ENCODE measurements at regions not wholly inside any gene's neighbourhood (a gene's known extent, or its start where the extent isn't known, plus 50 kb on each side); places are given as distances from the start of the nearest gene placed in this dataset.
A peak's percentile ranks its signal among the peaks of the same experiment; 100 is the strongest.

- no peak for DNase-seq
- H3K4me1 ChIP-seq: peaks cover 0 to 9% (median 2%) of the 10 kb centered on the region in 4 donors
Measured at GRCh38 chr2:177147093-177147694, 65.4 kb upstream of the HNRNPA3 start.

DNA sequence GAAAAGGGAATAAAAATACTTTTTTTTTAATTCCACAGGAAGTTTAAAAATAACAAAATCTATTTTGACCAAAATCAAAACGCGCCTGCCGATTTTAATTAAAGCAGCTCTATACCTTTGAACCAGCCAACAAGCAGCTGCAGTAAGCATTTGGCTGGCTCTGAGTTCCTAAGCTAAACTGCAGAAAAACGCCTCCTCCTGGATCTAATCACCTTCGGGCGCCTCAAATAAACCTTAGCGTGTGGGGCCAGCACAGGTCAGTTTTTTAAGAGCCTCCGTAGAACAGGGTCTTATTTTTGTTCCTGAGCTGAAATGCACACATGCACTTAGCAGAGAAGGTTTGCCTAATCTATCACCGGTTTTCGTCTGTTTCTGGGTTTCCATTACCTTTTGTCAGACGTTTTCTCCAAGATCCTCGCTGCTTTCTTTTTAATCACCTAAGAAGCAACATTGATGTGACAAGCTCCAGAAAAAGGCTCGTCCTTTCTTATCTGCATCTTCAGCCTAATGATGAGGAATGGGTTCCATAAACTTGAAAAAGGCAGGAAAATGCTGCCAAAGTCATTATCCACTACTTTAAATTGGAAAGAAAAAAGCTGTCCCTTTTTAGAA, 64.7 kb upstream of the HNRNPA3 start:
- no peak overlapping the region for H3K27ac ChIP-seq
- DNase-seq: no peak
- H3K36me3 ChIP-seq: no peaks in the 10 kb centered on the region
- no peak for TF ChIP-seq CTCF (IDR thresholded peaks at IDR 0.05)
- TF ChIP-seq POLR2A (IDR thresholded peaks at IDR 0.05): no peak
- peak overlapping the region in 2 of 4 donors; percentile 38 to 45 for H3K4me3 ChIP-seq
- peaks cover 0 to 9% (median 2%) of the 10 kb centered on the region in 4 donors for H3K4me1 ChIP-seq
- no peaks in the 10 kb centered on the region for H3K27me3 ChIP-seq
- H3K9me3 ChIP-seq: no peaks in the 10 kb centered on the region

More at GRCh38 chr2:177147093-177147694, 65.4 kb upstream of the HNRNPA3 start:
- Histone ChIP-seq H3K27me3 (no peaks in the 10 kb centered on the region), H3K27ac (no peak overlapping the region), H3K4me3 (no peak overlapping the region), H3K9me3 (no peaks in the 10 kb centered on the region), H3K36me3 (no peaks in the 10 kb centered on the region)
- TF ChIP-seq CTCF (IDR thresholded peaks at IDR 0.05) (peak in 5 of 6 experiments; percentile 51 to 74 (median 70)), POLR2A (IDR thresholded peaks at IDR 0.05) (no peak)

DNA sequence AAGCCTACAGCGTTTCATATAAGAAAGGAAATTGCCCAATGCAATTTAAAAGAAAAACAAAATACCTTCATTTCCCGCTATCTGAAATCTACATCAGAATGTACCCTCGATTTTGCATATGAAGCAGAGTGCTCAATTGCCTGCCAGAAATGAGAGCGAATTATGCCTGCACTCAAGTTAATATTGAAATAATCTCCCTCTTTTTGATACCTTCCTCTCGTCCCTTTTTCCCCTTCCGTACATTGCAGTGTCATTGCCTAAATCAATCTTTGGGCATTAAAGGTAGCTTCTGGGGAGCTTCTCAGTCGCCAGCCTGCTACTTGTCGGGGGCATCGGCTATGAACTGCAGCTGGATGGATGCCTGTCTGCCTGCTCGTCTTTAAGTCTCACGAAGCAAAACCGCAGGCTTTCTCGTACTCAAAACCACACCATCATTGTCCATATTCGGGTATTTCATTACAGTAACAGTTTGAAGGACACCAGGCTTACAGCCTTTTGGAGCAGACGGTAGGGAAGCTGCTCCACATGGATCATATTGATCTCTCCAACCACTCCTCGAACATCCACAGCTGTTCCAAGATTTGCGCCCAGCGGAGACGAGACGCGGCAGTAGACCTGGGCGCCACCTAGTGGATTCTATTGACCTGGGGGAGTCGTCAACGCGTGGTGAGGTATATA, 64.0 kb upstream of the HNRNPA3 start:
- H3K27me3 ChIP-seq: no peaks in the 10 kb centered on the region
- TF ChIP-seq POLR2A (IDR thresholded peaks at IDR 0.05) (no peak), CTCF (IDR thresholded peaks at IDR 0.05) (peak; percentile 40 to 85 (median 70))
- no peaks in the 10 kb centered on the region for H3K36me3 ChIP-seq
- DNase-seq: peak; percentile 74 to 90 (median 77)
- peak overlapping the region; percentile 26 to 45 (median 41) for H3K4me3 ChIP-seq
- H3K4me1 ChIP-seq: peaks cover 0 to 9% (median 2%) of the 10 kb centered on the region in 4 donors
- H3K9me3 ChIP-seq: no peaks in the 10 kb centered on the region
- H3K27ac ChIP-seq: no peak overlapping the region

- H3K27me3 ChIP-seq: no peaks in the 10 kb centered on the region
- H3K9me3 ChIP-seq: no peaks in the 10 kb centered on the region
- H3K4me3 ChIP-seq: peak overlapping the region in 2 of 4 donors; percentile 26 to 44
- no peak for DNase-seq
- no peak overlapping the region for H3K27ac ChIP-seq
- H3K4me1 ChIP-seq: peaks cover 0 to 9% (median 2%) of the 10 kb centered on the region in 4 donors
- no peaks in the 10 kb centered on the region for H3K36me3 ChIP-seq
- TF ChIP-seq CTCF (IDR thresholded peaks at IDR 0.05) (no peak), POLR2A (IDR thresholded peaks at IDR 0.05) (no peak)
Measured at GRCh38 chr2:177149155-177149503, 63.5 kb upstream of the HNRNPA3 start.

DNA sequence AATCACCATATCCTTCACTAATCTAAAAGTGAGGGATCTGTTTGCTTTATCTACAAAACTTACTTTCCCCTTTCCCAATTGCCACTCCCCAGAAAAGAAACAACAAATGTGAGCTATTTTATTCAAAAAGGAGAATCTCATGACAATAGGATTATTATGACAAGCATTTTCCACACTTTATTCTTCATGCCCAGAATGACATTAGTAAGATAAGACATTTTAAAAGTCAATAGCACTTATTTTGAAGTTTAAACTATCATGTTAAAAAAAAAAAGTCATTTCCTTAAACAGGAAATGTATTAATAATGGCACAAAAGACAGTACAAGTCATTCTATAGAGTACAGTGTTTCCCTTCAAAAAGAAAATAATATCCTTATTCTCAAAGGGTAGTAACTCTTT, 58.8 kb upstream of the HNRNPA3 start:
- no peak for DNase-seq
- Histone ChIP-seq H3K36me3 (no peaks in the 10 kb centered on the region), H3K4me3 (no peak overlapping the region), H3K9me3 (no peaks in the 10 kb centered on the region), H3K4me1 (peaks cover 0 to under 1% (median 0%) of the 10 kb centered on the region in 4 donors), H3K27ac (no peak overlapping the region), H3K27me3 (no peaks in the 10 kb centered on the region)
- TF ChIP-seq POLR2A (IDR thresholded peaks at IDR 0.05) (no peak), CTCF (IDR thresholded peaks at IDR 0.05) (no peak)

All from Peyer's patch (tissue), 4 donors.